ENCODE measurements at regions not wholly inside any gene's neighbourhood (a gene's known extent, or its start where the extent isn't known, plus 50 kb on each side); places are given as distances from the start of the nearest gene placed in this dataset.

DNA sequence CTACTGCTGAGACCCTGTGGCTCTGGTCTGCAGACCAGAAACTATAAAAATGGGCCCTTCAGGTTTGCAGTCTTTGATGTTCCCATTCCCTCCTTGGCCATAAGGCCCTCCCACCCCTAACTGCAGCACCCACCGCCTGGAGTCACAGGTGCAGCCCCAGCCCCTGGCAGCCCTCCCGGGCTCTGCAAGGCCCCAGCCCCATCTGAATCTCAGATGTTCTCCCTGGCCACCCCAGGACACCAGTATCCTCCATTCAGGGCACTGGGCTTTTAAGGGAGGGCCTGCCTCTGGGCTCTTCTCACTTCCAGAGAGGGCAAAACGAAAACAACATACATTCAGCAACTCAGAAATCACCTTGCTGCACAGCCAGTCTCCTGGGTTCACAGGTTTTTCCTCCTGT lies 107.7 kb upstream of the RET start:
- peaks cover 2% of the 10 kb centered on the region; the same call in 2 of the 3 replicates for H3K4me1 Mint-ChIP-seq
- H3K36me3 Mint-ChIP-seq (ENCODE audit: low read depth) = no peaks in the 10 kb centered on the region
- no peaks in the 10 kb centered on the region for H3K36me3 ChIP-seq (ENCODE audit: insufficient read depth)
- no peak overlapping the region for H3K4me3 ChIP-seq
- no peaks in the 10 kb centered on the region for H3K27me3 ChIP-seq (ENCODE audit: insufficient read depth)
- peaks cover 5% of the 10 kb centered on the region for H3K27me3 Mint-ChIP-seq (ENCODE audit: insufficient read depth, low read depth, poor library complexity)
- no peaks in the 10 kb centered on the region for H3K9me3 Mint-ChIP-seq
- H3K79me2 ChIP-seq (replicated peaks; ENCODE audit: insufficient read depth) = no peaks in the 10 kb centered on the region
- H3K9me2 ChIP-seq (ENCODE audit: insufficient read depth) = no peaks in the 10 kb centered on the region
- DNase-seq (ENCODE audit: low spot score) = no peak
- ATAC-seq = no peak
- no peak overlapping the region for H2AFZ ChIP-seq
- H4K20me1 ChIP-seq (replicated peaks; ENCODE audit: insufficient read depth) = no peaks in the 10 kb centered on the region
- H3K4me1 ChIP-seq (ENCODE audit: insufficient read depth) = no peaks in the 10 kb centered on the region
- no peak overlapping the region for H3K4me2 ChIP-seq
- no peak overlapping the region for H3K27ac Mint-ChIP-seq
- no peak overlapping the region for H3K27ac ChIP-seq (ENCODE audit: low read depth)
- TF ChIP-seq EZH2 (IDR thresholded peaks at IDR 0.05; ENCODE audit: low read depth, unreplicated experiment) (no peak), NANOG (IDR thresholded peaks at IDR 0.05; ENCODE audit: borderline replicate concordance) (no peak), EZH2phosphoT487 (IDR thresholded peaks at IDR 0.05; ENCODE audit: unreplicated experiment) (no peak), STAT1 (IDR thresholded peaks at IDR 0.05; ENCODE audit: unreplicated experiment) (no peak)
- TF ChIP-seq, protein P1, sequence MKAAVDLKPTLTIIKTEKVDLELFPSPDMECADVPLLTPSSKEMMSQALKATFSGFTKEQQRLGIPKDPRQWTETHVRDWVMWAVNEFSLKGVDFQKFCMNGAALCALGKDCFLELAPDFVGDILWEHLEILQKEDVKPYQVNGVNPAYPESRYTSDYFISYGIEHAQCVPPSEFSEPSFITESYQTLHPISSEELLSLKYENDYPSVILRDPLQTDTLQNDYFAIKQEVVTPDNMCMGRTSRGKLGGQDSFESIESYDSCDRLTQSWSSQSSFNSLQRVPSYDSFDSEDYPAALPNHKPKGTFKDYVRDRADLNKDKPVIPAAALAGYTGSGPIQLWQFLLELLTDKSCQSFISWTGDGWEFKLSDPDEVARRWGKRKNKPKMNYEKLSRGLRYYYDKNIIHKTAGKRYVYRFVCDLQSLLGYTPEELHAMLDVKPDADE (IDR thresholded peaks at IDR 0.05) = no peak
- no peaks in the 10 kb centered on the region for H3F3A ChIP-seq (replicated peaks; ENCODE audit: low read depth)
- H3K4me3 Mint-ChIP-seq = no peak overlapping the region

DNA sequence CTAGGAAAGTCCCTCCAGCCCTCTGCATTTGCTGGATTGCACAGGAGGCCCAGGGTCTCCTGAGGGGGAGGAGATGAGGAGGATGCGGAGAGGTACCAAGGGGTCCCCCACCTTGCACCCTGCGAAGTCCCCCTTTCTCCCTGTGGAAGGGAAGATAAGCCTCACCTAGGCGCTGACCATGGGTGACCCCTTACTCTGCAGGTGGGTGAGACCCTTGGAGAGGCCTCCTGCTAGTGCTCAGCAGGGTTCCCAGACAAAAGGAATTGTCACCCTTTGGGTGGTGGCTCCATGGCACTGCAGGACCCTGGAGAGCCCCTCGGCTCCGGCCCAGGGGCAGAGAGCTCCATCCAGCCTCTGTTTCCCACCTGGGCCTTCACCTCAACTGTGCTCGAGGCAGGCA lies 107.0 kb upstream of the RET start:
- Histone ChIP-seq H3K27me3 (ENCODE audit: insufficient read depth) (no peaks in the 10 kb centered on the region), H3K4me2 (no peak overlapping the region), H3K9me2 (ENCODE audit: insufficient read depth) (no peaks in the 10 kb centered on the region), H3K4me3 (no peak overlapping the region), H3K79me2 (replicated peaks; ENCODE audit: insufficient read depth) (no peaks in the 10 kb centered on the region), H2AFZ (no peak overlapping the region), H3K4me1 (ENCODE audit: insufficient read depth) (no peaks in the 10 kb centered on the region), H3K27ac (ENCODE audit: low read depth) (no peak overlapping the region), H4K20me1 (replicated peaks; ENCODE audit: insufficient read depth) (no peaks in the 10 kb centered on the region), H3F3A (replicated peaks; ENCODE audit: low read depth) (no peaks in the 10 kb centered on the region), H3K36me3 (ENCODE audit: insufficient read depth) (no peaks in the 10 kb centered on the region)
- H3K9me3 Mint-ChIP-seq = no peaks in the 10 kb centered on the region
- DNase-seq (ENCODE audit: low spot score) (no peak), ATAC-seq (no peak)
- no peaks in the 10 kb centered on the region for H3K36me3 Mint-ChIP-seq (ENCODE audit: low read depth)
- peaks cover 8% of the 10 kb centered on the region for H3K27me3 Mint-ChIP-seq (ENCODE audit: insufficient read depth, low read depth, poor library complexity)
- H3K27ac Mint-ChIP-seq = no peak overlapping the region
- no peak for TF ChIP-seq STAT1 (IDR thresholded peaks at IDR 0.05; ENCODE audit: unreplicated experiment)
- H3K4me1 Mint-ChIP-seq = peaks cover 2% of the 10 kb centered on the region; the same call in 2 of the 3 replicates
- no peak overlapping the region for H3K4me3 Mint-ChIP-seq

DNA sequence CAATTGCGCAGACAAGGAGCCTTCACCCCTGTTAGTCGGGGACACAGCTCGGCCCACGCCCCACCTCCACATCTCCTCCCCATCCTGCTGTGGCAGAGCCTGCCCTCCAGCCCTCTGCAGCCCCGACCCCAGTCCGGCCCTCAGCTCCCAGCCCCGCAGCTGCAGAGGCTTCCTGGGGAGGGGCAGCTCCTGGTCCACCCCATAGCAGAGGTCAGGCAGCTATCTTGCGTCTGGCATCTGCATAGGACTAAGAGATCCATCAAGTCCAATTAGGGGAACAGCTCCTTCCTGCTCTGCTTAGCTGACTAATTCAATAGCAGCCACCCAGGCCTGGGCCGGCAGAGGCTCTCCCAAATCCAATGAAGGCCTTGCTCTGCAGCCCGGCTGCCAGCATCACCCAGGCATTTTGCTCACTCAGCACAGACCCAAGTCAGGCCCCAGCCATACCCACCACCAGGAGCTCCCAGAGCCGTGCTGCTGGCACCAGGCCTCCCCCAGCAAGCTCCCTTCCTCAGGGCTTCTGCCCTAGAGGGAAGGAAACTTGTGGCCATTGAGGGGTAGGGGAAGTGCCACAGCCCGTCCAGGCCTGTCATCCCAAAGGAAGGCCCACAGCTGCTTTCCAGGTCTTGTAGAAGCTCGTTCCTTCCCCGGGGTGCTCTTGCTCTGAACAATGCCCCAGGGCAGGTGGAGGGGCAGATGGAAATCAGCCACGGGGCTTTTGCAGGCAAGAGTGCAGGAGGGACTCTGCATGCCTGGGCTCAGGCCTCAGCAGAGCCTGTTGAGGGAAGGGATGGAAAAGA lies 106.2 kb upstream of the RET start:
- Histone ChIP-seq H3K27me3 (ENCODE audit: insufficient read depth) (no peaks in the 10 kb centered on the region), H3K27ac (ENCODE audit: low read depth) (no peak overlapping the region), H3F3A (replicated peaks; ENCODE audit: low read depth) (no peaks in the 10 kb centered on the region), H3K36me3 (ENCODE audit: insufficient read depth) (no peaks in the 10 kb centered on the region), H4K20me1 (replicated peaks; ENCODE audit: insufficient read depth) (no peaks in the 10 kb centered on the region), H3K79me2 (replicated peaks; ENCODE audit: insufficient read depth) (no peaks in the 10 kb centered on the region), H3K4me3 (no peak overlapping the region), H3K4me1 (ENCODE audit: insufficient read depth) (no peaks in the 10 kb centered on the region), H2AFZ (no peak overlapping the region), H3K4me2 (no peak overlapping the region), H3K9me2 (ENCODE audit: insufficient read depth) (no peaks in the 10 kb centered on the region)
- DNase-seq (ENCODE audit: low spot score) = no peak
- peaks cover 8% of the 10 kb centered on the region for H3K27me3 Mint-ChIP-seq (ENCODE audit: insufficient read depth, low read depth, poor library complexity)
- H3K36me3 Mint-ChIP-seq (ENCODE audit: low read depth) = no peaks in the 10 kb centered on the region
- H3K27ac Mint-ChIP-seq = no peak overlapping the region
- no peak overlapping the region for H3K4me3 Mint-ChIP-seq
- no peaks in the 10 kb centered on the region for H3K9me3 Mint-ChIP-seq
- peaks cover 2% of the 10 kb centered on the region; the same call in 2 of the 3 replicates for H3K4me1 Mint-ChIP-seq
- ATAC-seq = peak; percentile 31; the same call in 2 of the 3 replicates
- TF ChIP-seq, protein P2, sequence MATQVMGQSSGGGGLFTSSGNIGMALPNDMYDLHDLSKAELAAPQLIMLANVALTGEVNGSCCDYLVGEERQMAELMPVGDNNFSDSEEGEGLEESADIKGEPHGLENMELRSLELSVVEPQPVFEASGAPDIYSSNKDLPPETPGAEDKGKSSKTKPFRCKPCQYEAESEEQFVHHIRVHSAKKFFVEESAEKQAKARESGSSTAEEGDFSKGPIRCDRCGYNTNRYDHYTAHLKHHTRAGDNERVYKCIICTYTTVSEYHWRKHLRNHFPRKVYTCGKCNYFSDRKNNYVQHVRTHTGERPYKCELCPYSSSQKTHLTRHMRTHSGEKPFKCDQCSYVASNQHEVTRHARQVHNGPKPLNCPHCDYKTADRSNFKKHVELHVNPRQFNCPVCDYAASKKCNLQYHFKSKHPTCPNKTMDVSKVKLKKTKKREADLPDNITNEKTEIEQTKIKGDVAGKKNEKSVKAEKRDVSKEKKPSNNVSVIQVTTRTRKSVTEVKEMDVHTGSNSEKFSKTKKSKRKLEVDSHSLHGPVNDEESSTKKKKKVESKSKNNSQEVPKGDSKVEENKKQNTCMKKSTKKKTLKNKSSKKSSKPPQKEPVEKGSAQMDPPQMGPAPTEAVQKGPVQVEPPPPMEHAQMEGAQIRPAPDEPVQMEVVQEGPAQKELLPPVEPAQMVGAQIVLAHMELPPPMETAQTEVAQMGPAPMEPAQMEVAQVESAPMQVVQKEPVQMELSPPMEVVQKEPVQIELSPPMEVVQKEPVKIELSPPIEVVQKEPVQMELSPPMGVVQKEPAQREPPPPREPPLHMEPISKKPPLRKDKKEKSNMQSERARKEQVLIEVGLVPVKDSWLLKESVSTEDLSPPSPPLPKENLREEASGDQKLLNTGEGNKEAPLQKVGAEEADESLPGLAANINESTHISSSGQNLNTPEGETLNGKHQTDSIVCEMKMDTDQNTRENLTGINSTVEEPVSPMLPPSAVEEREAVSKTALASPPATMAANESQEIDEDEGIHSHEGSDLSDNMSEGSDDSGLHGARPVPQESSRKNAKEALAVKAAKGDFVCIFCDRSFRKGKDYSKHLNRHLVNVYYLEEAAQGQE (IDR thresholded peaks at IDR 0.05; ENCODE audit: unreplicated experiment) = no peak
- no peak for TF ChIP-seq ZNF331 (CRISPR knock-in tag; IDR thresholded peaks at IDR 0.05; ENCODE audit: low read depth)
- TF ChIP-seq, protein P3, sequence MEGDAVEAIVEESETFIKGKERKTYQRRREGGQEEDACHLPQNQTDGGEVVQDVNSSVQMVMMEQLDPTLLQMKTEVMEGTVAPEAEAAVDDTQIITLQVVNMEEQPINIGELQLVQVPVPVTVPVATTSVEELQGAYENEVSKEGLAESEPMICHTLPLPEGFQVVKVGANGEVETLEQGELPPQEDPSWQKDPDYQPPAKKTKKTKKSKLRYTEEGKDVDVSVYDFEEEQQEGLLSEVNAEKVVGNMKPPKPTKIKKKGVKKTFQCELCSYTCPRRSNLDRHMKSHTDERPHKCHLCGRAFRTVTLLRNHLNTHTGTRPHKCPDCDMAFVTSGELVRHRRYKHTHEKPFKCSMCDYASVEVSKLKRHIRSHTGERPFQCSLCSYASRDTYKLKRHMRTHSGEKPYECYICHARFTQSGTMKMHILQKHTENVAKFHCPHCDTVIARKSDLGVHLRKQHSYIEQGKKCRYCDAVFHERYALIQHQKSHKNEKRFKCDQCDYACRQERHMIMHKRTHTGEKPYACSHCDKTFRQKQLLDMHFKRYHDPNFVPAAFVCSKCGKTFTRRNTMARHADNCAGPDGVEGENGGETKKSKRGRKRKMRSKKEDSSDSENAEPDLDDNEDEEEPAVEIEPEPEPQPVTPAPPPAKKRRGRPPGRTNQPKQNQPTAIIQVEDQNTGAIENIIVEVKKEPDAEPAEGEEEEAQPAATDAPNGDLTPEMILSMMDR (conservative IDR thresholded peaks at IDR 0.05; ENCODE audit: low read depth in 2 of 2) = no peak
- TF ChIP-seq, protein P1 (IDR thresholded peaks at IDR 0.05) = no peak
- no peak for TF ChIP-seq POLR2AphosphoS5 (IDR thresholded peaks at IDR 0.05; ENCODE audit: low read depth)
